ENCODE measurements at regions not wholly inside any gene's neighbourhood (a gene's known extent, or its start where the extent isn't known, plus 50 kb on each side); places are given as distances from the start of the nearest gene placed in this dataset.

DNA sequence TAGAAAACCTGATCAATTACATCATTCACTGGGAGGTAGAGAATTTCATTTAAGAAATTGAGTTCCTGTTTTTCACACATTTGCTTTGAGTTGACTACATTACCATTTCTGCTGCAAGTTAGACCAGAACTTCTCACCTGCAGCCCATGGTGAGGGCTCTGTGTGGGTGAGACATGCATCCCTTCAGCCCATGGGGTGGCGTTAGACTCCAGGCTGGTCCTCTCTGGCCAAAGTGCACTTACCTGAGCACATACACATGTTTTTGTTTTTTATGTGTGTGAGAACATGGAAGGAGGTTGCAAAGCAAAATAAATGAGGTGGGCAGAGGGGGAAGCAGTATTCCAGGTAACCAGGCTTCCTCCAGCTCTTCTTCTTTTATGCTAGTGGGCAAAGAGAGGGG is 470.2 kb downstream of the PMP22 start:
- H3K36me3 ChIP-seq (ENCODE audit: control insufficient read depth in 4 of 4, insufficient read depth in 4 of 4, low read length in 3 of 4) = no peaks in the 10 kb centered on the region
- CTCF ChIA-PET = interaction anchor here (1.1 kb wide), 1 partner anchor 26 kb away, joined by 3 read pairs; no protein-coding TSS in a partner anchor

DNA sequence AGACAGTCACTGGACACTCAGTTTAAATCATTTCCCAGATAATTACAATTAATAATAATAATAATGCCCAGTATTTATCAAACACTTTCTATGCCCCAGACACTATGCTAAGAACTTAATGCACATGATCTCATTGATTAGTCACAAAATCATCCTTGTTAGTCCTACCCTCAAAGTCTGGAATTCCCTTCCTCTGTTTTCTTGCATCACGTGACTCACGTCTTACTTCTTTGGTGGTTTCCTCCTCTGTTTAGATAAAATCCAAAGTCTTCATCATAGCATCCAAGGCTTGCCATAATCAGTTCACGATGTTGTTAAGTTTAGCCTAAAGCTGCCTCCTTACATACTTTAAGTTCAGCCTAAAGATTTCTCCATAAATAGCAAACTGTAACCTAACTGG is 471.9 kb downstream of the PMP22 start:
- WGBS (ENCODE audit: insufficient coverage) = 73% methylated on average over 2 of the region's 3 CpGs
- H3K27me3 ChIP-seq (replicated peaks in 2 of 5; ENCODE audit: control insufficient read depth in 4 of 5, insufficient read depth in 5 of 5, low read length in 4 of 5) = peaks cover 0 to 2% (median 0%) of the 10 kb centered on the region in 5 experiments
- H3K4me3 ChIP-seq (ENCODE audit: control insufficient read depth in 1 of 7, extremely low read depth in 1 of 7, insufficient read depth in 4 of 7, low read depth in 2 of 7, low read length in 6 of 7) = no peak overlapping the region
- POLR2A ChIA-PET = no interaction called here
- H3K9me3 ChIP-seq (ENCODE audit: control extremely low read depth in 1 of 5, control insufficient read depth in 4 of 5, insufficient read depth in 2 of 5, low read depth in 1 of 5, low read length in 4 of 5) = no peaks in the 10 kb centered on the region
- CTCF ChIA-PET = no interaction called here
- H3K4me1 ChIP-seq (ENCODE audit: control extremely low read depth in 1 of 4, control insufficient read depth in 4 of 4, insufficient read depth in 4 of 4, low read length in 3 of 4) = peaks cover 4 to 19% (median 7%) of the 10 kb centered on the region in 4 experiments
- no peak for DNase-seq
- H3K27ac ChIP-seq (ENCODE audit: insufficient read depth in 1 of 2, low read depth in 1 of 2, low read length in 2 of 2, poor library complexity in 1 of 2, severe bottlenecking in 2 of 2) = no peak overlapping the region
- no peaks in the 10 kb centered on the region for H3K36me3 ChIP-seq (ENCODE audit: control insufficient read depth in 4 of 4, insufficient read depth in 4 of 4, low read length in 3 of 4)

More for the DNA sequence above, 470.2 kb downstream of the PMP22 start:
- Histone ChIP-seq H3K27me3 (replicated peaks in 2 of 5; ENCODE audit: control insufficient read depth in 4 of 5, insufficient read depth in 5 of 5, low read length in 4 of 5) (peaks cover 0 to 2% (median 0%) of the 10 kb centered on the region in 5 experiments), H3K4me3 (ENCODE audit: control insufficient read depth in 1 of 7, extremely low read depth in 1 of 7, insufficient read depth in 4 of 7, low read depth in 2 of 7, low read length in 6 of 7) (no peak overlapping the region), H3K9me3 (ENCODE audit: control extremely low read depth in 1 of 5, control insufficient read depth in 4 of 5, insufficient read depth in 2 of 5, low read depth in 1 of 5, low read length in 4 of 5) (peaks cover 0 to 1% (median 0%) of the 10 kb centered on the region in 5 experiments), H3K4me1 (ENCODE audit: control extremely low read depth in 1 of 4, control insufficient read depth in 4 of 4, insufficient read depth in 4 of 4, low read length in 3 of 4) (peaks cover 4 to 16% (median 7%) of the 10 kb centered on the region in 4 experiments), H3K27ac (ENCODE audit: insufficient read depth in 1 of 2, low read depth in 1 of 2, low read length in 2 of 2, poor library complexity in 1 of 2, severe bottlenecking in 2 of 2) (no peak overlapping the region)
- POLR2A ChIA-PET = no interaction called here
- 100% methylated on average over 1 of the region's 1 CpG for WGBS (ENCODE audit: insufficient coverage)
- peak in 1 of 3 donors; percentile 16 for DNase-seq

DNA sequence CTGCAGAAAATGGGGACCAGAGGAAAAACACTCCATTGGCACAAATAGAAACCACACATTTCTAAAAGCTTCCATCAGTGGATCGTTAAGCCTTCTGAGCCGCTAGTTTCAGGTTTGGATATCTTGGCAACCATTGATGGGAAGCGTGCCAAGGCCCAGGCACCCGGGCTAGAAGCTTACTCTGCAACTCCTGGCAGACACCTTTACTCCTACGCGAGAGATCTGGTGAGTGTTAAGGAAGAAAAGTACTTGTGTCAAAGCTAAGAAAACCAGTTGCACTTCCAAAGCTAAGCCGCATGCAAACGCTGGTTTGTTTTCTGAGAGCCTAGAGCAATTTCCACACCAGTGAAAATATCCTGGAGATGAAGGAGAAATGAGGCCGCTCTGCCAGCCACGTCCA is 472.4 kb downstream of the PMP22 start:
- H3K27me3 ChIP-seq (replicated peaks in 2 of 5; ENCODE audit: control insufficient read depth in 4 of 5, insufficient read depth in 5 of 5, low read length in 4 of 5) = peaks cover 0 to 2% (median 0%) of the 10 kb centered on the region in 5 experiments
- no peak overlapping the region for H3K4me3 ChIP-seq (ENCODE audit: control insufficient read depth in 1 of 7, extremely low read depth in 1 of 7, insufficient read depth in 4 of 7, low read depth in 2 of 7, low read length in 6 of 7)
- H3K4me1 ChIP-seq (ENCODE audit: control extremely low read depth in 1 of 4, control insufficient read depth in 4 of 4, insufficient read depth in 4 of 4, low read length in 3 of 4) = peaks cover 4 to 19% (median 7%) of the 10 kb centered on the region in 4 experiments
- CTCF ChIA-PET = no interaction called here
- 98% methylated on average over 8 of the region's 10 CpGs for WGBS (ENCODE audit: insufficient coverage)
- H3K27ac ChIP-seq (ENCODE audit: insufficient read depth in 1 of 2, low read depth in 1 of 2, low read length in 2 of 2, poor library complexity in 1 of 2, severe bottlenecking in 2 of 2) = no peak overlapping the region
- H3K36me3 ChIP-seq (ENCODE audit: control insufficient read depth in 4 of 4, insufficient read depth in 4 of 4, low read length in 3 of 4) = no peaks in the 10 kb centered on the region
- POLR2A ChIA-PET = no interaction called here
- no peak for DNase-seq
- H3K9me3 ChIP-seq (ENCODE audit: control extremely low read depth in 1 of 5, control insufficient read depth in 4 of 5, insufficient read depth in 2 of 5, low read depth in 1 of 5, low read length in 4 of 5) = no peaks in the 10 kb centered on the region

DNA sequence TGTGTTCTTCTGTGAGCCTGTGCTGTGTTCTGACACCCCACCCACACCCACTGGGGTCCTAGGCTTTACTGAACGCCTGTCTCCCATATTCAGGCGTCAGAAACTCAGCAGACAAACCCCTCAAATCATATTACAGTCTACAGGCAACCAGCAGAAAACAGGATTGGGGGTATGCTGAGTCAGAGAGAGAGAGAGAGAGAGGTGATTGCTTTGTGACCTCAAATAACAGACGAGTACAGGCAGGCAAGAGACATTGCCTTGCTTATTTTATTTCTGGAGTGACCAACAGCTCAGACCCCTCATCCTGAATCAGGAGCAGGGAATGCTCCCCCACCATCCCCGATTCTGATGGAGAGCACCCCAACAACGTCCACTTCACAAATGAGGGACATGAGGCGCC is 473.9 kb downstream of the PMP22 start:
- Histone ChIP-seq H3K4me3 (ENCODE audit: control insufficient read depth in 1 of 7, extremely low read depth in 1 of 7, insufficient read depth in 4 of 7, low read depth in 2 of 7, low read length in 6 of 7) (no peak overlapping the region), H3K27me3 (replicated peaks in 2 of 5; ENCODE audit: control insufficient read depth in 4 of 5, insufficient read depth in 5 of 5, low read length in 4 of 5) (peaks cover 0 to 2% (median 0%) of the 10 kb centered on the region in 5 experiments), H3K4me1 (ENCODE audit: control extremely low read depth in 1 of 4, control insufficient read depth in 4 of 4, insufficient read depth in 4 of 4, low read length in 3 of 4) (peaks cover 4 to 19% (median 7%) of the 10 kb centered on the region in 4 experiments), H3K27ac (ENCODE audit: insufficient read depth in 1 of 2, low read depth in 1 of 2, low read length in 2 of 2, poor library complexity in 1 of 2, severe bottlenecking in 2 of 2) (no peak overlapping the region), H3K36me3 (ENCODE audit: control insufficient read depth in 4 of 4, insufficient read depth in 4 of 4, low read length in 3 of 4) (no peaks in the 10 kb centered on the region), H3K9me3 (ENCODE audit: control extremely low read depth in 1 of 5, control insufficient read depth in 4 of 5, insufficient read depth in 2 of 5, low read depth in 1 of 5, low read length in 4 of 5) (no peaks in the 10 kb centered on the region)
- 65% methylated on average over 3 of the region's 6 CpGs for WGBS (ENCODE audit: insufficient coverage)
- DNase-seq = no peak
- POLR2A ChIA-PET = no interaction called here
- CTCF ChIA-PET = no interaction called here

DNA sequence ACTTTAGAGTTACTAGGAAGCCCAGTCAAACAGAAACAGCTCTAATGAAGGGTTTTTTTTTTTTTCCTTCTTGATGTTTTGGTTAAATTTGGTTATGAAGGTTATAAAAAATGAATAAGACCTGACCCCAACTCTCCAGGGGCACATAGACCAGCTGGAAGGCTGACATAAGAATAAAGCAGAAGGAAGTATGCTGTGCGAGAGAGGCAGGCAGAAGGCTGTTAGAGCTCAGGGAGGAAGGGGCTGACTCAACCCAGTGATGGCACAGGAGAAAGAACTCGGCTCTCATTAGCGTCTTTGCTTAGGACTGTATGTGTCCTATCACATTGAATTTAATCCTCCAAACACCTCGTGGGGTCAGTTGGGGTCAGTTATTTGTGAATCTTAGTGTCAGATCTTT is 474.6 kb downstream of the PMP22 start:
- H3K27me3 ChIP-seq (replicated peaks in 2 of 5; ENCODE audit: control insufficient read depth in 4 of 5, insufficient read depth in 5 of 5, low read length in 4 of 5) = peaks cover 0 to 2% (median 0%) of the 10 kb centered on the region in 5 experiments
- peaks cover 4 to 19% (median 7%) of the 10 kb centered on the region in 4 experiments for H3K4me1 ChIP-seq (ENCODE audit: control extremely low read depth in 1 of 4, control insufficient read depth in 4 of 4, insufficient read depth in 4 of 4, low read length in 3 of 4)
- no peaks in the 10 kb centered on the region for H3K36me3 ChIP-seq (ENCODE audit: control insufficient read depth in 4 of 4, insufficient read depth in 4 of 4, low read length in 3 of 4)
- peak; percentile 29 to 86 (median 71) for DNase-seq
- WGBS (ENCODE audit: insufficient coverage) = 0% methylated on average over 1 of the region's 4 CpGs
- ChIA-PET CTCF (interaction anchor here (0.6 to 0.9 kb wide), 2 partner anchors 23 to 1570 kb away, joined by 3 read pairs; no protein-coding TSS in a partner anchor), POLR2A (interaction anchor here (0.6 kb wide), 1 partner anchor 471 kb away, joined by 3 read pairs; no protein-coding TSS in a partner anchor)
- no peaks in the 10 kb centered on the region for H3K9me3 ChIP-seq (ENCODE audit: control extremely low read depth in 1 of 5, control insufficient read depth in 4 of 5, insufficient read depth in 2 of 5, low read depth in 1 of 5, low read length in 4 of 5)
- H3K27ac ChIP-seq (ENCODE audit: insufficient read depth in 1 of 2, low read depth in 1 of 2, low read length in 2 of 2, poor library complexity in 1 of 2, severe bottlenecking in 2 of 2) = no peak overlapping the region
- H3K4me3 ChIP-seq (ENCODE audit: control insufficient read depth in 1 of 7, extremely low read depth in 1 of 7, insufficient read depth in 4 of 7, low read depth in 2 of 7, low read length in 6 of 7) = peak overlapping the region in 1 of 7 experiments; percentile 29

DNA sequence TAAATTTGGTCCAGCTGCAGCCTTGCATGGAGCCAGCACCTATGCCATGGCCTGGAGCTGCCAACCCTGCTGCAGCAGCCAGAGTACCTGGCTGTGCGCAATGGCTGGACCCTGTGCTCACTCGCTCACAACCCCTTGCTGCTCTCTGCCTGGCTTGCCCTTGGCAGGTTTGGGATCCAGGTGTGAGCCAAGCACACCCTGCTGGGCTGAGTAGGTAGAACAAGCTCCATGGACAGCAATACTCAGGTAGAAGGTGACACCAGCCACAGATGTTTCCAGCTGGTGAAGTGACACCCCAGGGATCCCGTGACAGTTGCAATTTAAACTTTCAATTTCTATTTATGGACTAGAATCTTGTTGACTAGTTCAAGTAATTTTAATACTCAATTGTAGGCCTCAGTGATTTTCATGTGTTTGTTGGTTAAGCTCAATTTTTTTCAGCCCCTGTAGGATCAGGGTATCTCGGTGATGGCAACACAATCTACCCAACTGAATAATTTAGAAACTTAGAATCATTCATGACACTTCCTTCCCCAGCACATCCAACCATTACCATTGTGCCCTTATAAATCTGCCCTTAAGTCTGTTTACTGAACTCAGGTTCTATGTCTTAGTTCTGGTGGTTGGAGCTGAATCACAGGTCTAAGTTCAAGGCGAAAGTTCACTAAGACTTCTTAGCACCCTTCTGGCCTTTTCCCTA is 480.0 kb downstream of the PMP22 start:
- Histone ChIP-seq H3K4me3 (ENCODE audit: control insufficient read depth in 1 of 7, extremely low read depth in 1 of 7, insufficient read depth in 4 of 7, low read depth in 2 of 7, low read length in 6 of 7) (no peak overlapping the region), H3K27ac (ENCODE audit: insufficient read depth in 1 of 2, low read depth in 1 of 2, low read length in 2 of 2, poor library complexity in 1 of 2, severe bottlenecking in 2 of 2) (no peak overlapping the region), H3K9me3 (ENCODE audit: control extremely low read depth in 1 of 5, control insufficient read depth in 4 of 5, insufficient read depth in 2 of 5, low read depth in 1 of 5, low read length in 4 of 5) (peaks cover 0 to 3% (median 0%) of the 10 kb centered on the region in 5 experiments), H3K27me3 (replicated peaks in 2 of 5; ENCODE audit: control insufficient read depth in 4 of 5, insufficient read depth in 5 of 5, low read length in 4 of 5) (no peaks in the 10 kb centered on the region), H3K36me3 (ENCODE audit: control insufficient read depth in 4 of 4, insufficient read depth in 4 of 4, low read length in 3 of 4) (no peaks in the 10 kb centered on the region), H3K4me1 (ENCODE audit: control extremely low read depth in 1 of 4, control insufficient read depth in 4 of 4, insufficient read depth in 4 of 4, low read length in 3 of 4) (peaks cover 0 to 4% (median 2%) of the 10 kb centered on the region in 4 experiments)
- no peak for DNase-seq
- ChIA-PET POLR2A (no interaction called here), CTCF (no interaction called here)
- WGBS (ENCODE audit: insufficient coverage) = 85% methylated on average over 3 of the region's 5 CpGs

DNA sequence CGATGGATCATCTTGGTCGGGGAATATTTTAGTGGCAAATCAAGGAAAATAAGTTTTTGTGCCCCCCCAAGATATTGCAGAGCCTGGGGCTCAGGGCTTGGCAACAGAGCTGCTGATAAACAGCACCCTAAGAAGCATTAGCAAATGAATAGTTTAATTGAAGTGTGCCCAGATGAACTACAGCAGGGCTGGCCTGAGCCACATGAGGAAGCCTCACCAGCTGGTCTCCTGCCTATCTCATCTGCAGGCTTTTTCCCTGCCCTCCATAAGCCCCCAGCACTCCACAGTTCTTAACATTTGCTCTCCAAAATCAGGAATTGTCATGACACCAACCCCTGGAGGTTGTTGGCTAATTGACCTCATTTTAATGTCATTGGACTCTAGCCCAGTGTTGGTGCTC is 480.2 kb downstream of the HS3ST3B1 start:
- H3K27ac ChIP-seq (ENCODE audit: insufficient read depth in 1 of 2, low read depth in 1 of 2, low read length in 2 of 2, poor library complexity in 1 of 2, severe bottlenecking in 2 of 2) = no peak overlapping the region
- ChIA-PET CTCF (no interaction called here), POLR2A (no interaction called here)
- DNase-seq = no peak
- H3K27me3 ChIP-seq (replicated peaks in 2 of 5; ENCODE audit: control insufficient read depth in 4 of 5, insufficient read depth in 5 of 5, low read length in 4 of 5) = peaks cover 0 to 5% (median 0%) of the 10 kb centered on the region in 5 experiments
- 100% methylated on average over 2 of the region's 2 CpGs for WGBS (ENCODE audit: insufficient coverage)
- H3K9me3 ChIP-seq (ENCODE audit: control extremely low read depth in 1 of 5, control insufficient read depth in 4 of 5, insufficient read depth in 2 of 5, low read depth in 1 of 5, low read length in 4 of 5) = peaks cover 0 to 3% (median 0%) of the 10 kb centered on the region in 5 experiments
- H3K36me3 ChIP-seq (ENCODE audit: control insufficient read depth in 4 of 4, insufficient read depth in 4 of 4, low read length in 3 of 4) = no peaks in the 10 kb centered on the region
- no peak overlapping the region for H3K4me3 ChIP-seq (ENCODE audit: control insufficient read depth in 1 of 7, extremely low read depth in 1 of 7, insufficient read depth in 4 of 7, low read depth in 2 of 7, low read length in 6 of 7)
- no peaks in the 10 kb centered on the region for H3K4me1 ChIP-seq (ENCODE audit: control extremely low read depth in 1 of 4, control insufficient read depth in 4 of 4, insufficient read depth in 4 of 4, low read length in 3 of 4)
